HG02852 (cell line): ENCODE measurements at regions not wholly inside any gene's neighbourhood (a gene's known extent, or its start where the extent isn't known, plus 50 kb on each side); places are given as distances from the start of the nearest gene placed in this dataset.

ENCODE experiments used
- ATAC-seq: cut with Tn5 transposase; IDR thresholded peaks from one replicate; pipeline ENCODE4 v1.9.1; 2021; ENCODE audit warnings: mild to moderate bottlenecking, moderate library complexity; ENCODE audit not compliant: unreplicated experiment

DNA sequence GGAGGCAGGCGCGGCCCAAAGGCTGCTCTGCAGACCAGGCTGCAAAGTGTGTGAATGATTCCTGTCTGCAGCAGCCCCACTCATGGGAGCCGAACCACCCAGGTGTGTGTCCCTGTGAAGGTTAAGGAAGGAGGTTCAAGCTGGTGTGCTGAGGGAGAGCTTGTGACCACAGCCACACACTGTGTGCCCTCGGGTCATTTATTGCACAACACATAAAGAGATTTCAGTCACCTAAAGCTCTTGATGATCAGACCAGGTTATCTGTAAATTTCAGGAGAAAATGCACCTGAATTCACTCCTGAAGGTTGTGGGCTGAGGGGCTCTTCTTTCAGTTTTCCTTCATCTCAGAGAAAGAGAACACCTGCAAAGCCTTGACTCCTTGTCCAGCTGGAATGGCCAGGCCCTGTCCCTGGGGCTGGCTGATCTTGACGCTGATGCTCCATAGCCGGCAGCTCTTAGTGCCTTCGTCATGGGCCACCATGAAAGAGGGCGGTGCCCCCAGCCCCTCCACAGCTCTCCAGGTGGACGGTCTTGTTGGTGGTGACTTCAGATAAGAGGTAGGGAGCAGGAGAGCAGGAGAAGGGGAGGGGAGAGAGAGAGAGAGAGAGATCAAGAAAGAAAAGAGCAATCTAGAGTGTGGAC is 110.8 kb upstream of the C1QTNF9B start:
- ATAC-seq: no peak

DNA sequence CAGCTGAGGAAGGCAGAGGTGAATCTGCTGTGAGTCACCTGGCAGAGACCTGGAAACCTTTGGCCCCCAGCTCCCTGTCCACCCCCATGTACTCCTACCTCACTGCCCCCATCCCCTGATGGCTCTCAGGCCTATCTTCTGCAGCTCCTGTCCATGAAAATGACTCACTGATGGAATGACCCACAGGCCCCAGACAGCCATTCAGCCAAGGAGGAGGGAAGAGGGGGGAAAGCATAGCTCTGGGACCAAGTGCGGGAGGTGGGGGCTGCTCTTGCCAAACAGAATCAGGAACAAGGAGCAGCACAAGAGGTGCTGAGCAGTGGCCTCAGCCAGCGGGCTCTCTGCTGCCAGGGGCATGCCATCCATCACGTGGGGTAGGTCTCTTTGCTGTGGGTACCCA is 111.4 kb upstream of the C1QTNF9B start:
- ATAC-seq: no peak

DNA sequence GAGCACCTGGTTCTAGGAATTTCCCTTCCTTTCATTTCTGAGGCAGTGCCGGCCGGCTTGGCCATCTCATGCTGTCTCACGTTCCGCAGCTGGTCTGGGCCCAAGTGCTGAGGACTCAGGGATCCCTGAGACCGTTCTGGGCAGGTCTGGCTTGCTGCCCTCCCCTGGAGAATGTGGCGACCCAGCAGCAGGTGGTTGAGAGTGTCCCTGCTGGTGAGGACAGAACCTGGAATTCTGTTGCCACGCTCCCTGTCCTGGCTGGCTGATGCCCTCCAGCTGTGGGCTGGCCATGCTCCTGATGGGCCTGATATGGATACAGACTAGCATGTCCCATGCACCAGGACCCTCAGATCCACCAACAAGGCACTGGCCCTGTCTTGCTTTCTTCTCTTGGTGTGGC is 114.0 kb upstream of the C1QTNF9B start:
- no peak for ATAC-seq

DNA sequence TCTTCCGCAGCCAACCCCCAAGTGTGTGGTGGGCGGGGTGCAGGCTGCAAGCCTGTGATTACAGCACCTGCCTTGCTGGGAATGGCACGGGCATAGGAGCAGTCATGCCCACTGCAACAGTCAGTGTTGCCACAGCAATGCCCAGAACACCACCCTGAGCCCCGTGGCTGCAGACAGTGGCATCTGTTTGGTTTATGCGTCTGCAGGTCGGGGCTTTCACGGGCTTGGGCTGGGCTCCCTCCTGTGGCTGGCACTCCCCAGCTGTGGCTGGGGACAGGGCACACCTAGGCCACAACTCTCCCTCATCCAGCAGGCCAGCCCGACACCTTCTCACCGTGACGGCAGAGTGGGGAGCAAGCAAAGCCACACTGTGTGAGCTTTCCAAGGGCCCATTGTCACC is 115.3 kb upstream of the C1QTNF9B start:
- ATAC-seq: no peak

DNA sequence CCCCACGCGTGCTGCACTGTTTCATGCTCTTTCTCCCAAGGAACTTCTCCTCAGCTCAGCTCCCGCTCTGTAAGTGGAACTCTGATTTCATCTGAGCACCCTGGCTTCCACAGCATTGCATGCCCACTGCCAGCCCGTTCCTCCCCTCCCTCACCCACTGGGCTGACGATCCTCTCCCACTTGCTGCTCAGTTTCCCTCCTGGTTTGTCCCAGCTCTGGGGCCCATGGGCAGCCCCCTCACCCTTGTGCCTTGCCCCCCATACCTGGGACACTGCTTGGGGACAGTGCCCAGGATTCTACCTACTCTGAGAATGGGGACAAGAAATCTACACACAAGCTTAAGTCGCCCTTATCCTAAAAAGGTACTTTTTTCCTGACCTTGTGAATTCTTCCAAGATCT is 115.9 kb upstream of the C1QTNF9B start:
- ATAC-seq: no peak

DNA sequence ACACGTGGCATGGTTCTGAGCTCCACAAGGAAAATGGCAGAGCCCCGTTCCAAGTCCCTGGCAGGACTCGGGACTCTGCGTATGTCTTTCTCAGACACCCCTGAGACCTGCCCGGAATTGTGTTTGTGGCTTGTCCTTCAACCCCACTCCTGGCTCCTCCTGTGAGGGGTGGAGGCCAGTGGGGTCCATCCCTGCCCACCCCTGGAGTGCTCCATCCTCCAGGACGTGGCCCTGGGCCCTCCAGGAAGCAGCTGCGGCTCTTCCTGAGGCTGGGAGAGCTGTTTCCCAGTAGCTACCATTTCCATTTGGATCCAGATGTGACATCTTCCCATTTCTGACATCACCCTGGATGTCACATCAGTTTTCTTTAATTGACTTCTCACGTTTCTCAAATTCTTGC is 118.7 kb upstream of the C1QTNF9B start:
- ATAC-seq: no peak

DNA sequence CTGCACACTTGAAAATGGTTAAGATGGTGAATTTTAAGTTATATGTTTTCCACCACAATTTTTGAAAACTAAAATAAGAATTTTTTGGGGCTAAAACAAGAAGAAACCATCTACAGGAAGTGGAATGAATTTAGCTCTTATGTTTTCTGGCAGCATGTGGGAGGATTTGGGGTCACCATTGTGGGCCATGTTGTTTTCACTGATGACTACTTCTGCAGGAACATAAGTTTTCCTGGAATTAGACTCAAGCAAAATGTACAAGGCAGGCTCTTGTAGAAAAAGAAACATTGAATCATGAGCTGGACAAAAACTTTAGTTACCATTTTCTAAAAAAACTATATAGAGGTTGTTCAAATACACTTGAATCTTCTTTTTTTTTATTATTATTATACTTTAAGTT is 125.3 kb upstream of the C1QTNF9B start:
- ATAC-seq: no peak

DNA sequence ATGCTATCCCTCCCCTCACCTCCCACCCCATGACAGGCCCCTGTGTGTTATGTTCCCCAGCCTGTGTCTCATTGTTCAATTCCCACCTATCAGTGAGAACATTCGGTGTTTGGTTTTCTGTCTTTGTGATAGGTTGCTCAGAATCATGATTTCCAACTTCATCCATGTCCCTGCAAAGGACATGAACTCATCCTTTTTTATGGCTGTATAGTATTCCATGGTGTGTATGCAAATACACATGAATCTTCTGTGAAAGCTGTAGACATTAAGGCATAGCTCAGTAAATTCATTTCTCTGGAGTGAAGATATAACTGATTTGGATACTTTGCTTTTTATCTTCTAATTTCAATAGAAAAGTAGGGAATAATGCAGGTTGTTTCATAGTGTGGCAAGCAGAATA is 125.8 kb upstream of the C1QTNF9B start:
- no peak for ATAC-seq

DNA sequence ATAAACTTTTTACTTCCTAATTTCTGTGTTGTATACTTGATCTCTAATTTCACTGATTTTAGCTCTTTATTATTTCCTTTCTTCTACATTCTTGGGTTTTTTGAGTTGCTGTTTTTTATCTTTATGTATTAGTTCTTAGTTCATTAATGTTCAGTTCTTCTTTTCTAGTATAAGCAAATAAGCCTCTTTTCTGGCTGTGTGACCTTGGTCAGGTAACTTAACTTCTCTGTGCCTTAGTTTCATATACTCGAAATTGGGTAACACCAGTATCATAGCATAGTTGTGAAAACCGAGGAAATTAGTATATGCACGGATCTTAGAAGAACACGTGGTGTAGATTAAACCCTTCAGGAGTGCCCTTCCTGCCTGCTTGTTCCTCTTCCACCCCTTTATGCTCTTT is 130.2 kb upstream of the C1QTNF9B start:
- ATAC-seq: no peak

DNA sequence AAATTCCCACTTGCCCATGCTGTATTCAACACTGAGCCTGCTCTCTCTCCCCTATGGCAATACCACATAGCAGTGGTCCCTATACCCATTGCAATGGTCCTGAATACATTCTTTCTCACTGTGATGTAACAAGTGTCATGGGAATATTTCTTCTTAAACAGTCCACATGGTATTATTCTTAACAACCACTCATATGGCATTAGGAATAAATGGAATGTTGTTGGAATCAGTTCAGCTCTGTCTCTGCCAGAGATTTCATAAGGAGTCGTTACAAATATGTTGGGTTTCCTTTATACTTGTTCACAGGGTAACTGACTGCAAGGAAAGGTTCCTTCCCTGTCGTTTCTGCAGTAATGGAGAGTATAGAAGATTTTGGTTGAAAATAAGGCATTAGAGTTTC is 128.3 kb upstream of the SPATA13 start:
- no peak for ATAC-seq

DNA sequence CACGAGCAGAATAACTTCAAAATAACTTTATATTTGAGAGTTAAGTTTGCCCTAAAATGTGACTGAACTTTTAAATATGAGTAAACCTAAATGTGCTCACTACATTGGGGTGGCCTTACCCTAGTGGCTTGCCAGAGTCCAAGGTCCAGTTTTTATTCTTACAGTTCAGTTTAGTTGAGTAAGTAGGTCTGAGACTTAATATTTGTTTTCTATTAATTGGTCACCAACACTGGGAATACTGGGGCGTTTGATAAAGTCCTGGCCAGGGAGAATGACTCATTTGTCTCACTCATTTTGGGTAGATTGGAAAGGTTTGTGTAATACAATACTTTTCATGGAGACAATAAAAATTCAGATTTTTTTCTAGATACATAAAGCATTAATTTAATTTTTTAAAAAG is 127.8 kb upstream of the SPATA13 start:
- ATAC-seq: no peak

DNA sequence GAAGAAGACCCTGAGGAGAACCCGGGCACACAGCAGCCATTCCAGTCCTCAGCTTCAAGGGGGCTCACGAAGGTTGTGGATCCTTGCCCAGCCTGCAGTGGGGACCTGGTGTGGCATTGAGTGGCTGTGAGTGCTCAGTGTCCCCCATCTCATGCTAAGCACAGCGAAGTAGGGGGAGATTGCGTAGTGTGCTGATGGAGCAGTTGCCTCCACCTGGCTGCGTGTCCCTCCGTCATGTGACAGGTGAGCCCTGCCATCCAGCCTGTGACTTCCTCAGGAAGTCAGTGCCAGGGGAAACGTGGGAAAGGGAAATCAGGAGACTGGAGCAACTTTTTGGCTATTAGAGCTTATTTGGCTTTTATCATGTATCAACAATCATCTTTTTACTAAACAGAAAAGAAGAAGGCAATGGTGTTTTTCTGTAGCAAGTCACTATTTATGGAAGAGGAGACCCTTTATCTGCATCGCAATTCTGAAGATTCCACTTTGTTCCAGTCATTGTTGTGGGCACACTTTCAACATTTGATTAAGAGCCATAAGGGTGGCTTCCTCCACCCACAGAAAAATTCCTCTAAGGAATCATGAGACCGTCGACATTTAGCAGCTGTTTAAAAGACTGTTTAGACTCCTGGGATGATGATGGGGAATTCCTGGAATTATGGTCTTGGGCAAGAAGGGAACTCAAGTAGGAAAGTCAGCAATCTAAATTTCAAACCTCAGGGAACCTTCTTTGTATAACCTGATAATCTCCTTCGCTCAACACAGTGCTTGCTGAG is 126.8 kb upstream of the SPATA13 start:
- ATAC-seq: no peak

DNA sequence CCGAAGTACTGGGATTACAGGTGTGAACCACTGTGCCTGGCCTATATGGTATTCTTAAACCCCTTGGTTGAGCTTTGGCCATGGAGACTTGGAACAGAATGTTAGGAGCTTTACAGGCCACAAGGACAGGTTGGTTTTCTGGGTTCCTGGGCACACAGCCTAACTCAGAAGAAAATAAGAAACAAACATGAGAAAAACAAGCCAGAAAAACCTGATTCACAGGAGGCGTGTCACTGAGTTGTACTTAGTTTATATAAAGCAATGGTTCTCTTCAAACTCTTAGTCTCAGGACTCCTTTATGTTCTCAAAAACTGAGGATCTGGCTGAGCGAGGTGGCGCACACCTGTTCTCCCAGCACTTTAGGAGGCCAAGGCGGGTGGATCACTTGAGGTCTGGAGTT is 125.1 kb upstream of the SPATA13 start:
- ATAC-seq: no peak

DNA sequence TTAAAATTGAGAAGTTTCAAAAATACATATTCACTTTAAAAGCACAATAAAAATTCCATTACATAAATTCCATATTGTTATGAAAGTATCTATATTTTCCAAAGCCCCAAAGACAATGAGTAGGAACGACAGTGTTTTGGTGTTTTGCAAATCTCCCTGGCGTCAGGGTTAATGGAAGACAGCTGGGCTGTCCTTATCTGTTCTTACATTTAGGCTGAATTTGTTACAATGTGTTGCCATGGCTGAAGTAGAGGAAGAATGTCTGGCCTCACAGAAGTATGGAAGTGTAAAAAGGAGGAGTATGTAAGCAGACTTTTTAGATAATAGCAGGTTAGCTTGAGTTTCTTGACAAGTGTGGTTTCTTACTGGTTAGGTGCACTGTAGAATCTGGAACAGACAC is 124.4 kb upstream of the SPATA13 start:
- ATAC-seq: no peak

DNA sequence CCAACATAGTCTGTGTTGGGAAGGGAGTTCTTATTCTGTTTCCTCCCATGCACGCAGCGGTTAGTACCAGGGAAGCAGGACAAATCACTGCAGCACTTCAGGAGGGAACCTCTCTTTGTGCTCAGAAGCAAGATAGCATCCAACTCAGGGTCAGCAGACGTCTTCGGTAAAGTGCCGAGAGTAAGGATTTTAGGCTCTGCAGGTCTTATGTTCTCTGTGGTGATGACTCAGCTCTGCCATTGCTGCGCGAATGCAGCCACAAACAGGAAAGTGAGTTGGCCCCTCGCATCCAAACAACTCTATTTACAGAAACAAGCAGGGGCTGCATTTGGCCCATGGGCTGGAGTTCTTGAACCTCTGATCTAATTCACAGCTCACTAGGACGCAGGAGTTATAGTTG is 122.1 kb upstream of the SPATA13 start:
- no peak for ATAC-seq

DNA sequence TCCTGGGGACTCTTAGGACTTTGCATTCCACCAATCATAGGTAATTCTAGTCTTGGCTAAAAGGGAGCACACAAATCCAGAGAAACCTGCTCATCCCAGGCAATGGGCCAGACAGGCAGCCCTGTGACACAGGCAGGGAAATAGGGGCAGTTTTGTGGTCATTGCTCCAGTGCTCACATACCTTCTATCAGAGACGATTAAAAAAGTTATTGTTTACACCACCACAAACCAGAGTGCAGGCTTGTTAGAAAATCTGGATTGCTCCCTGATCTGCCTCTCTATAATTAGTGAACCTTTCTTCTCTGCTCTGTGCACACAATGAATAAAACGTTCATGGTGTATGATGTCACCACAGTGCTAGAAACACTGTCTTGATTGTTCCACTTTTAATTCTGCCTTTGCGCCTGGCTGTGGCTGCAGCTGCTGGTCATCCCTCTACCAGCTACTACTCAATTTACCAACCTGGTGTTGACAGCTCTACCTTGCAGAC is 121.6 kb upstream of the SPATA13 start:
- ATAC-seq: no peak

DNA sequence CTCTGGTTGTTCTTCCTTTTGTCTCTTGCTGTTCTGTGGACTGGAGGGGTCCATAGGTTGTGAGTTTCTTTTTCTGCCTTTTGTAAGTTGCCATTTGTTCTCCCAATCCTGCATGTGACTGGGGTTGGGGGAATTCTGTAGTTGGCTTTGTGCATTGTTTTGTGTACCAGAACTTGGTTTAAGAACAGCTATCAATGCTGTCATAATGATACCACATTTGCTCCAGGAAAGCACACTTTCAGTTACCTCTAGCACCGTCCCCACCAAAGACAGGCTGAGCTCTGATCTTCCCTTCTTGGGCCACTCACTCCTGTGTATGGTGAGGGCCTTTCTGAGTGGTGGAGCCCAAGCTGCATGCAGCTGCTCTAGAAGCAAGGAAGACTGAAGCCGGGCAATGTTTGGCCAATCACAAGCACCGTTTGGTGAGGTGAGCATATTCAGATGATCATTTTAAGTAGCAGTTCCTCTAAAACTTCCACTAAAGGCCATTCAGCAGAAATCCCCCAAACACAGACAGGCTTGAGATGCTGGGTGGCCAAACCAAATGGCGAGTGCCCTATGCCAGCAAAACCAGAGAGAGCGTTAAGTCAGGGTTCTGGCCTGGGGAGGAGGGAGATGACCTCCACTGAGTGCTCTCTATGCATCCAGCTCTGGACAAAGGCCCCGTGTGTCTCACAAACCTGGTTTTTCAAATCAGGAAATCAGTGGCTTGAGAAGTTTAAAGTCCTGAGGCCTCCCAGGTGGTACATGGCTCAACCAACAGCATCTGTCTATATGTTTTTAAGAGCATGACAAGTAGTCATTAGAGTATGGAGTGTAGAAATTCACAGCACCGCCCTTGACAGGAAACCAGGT is 120.7 kb upstream of the SPATA13 start:
- peak; percentile 79 for ATAC-seq

DNA sequence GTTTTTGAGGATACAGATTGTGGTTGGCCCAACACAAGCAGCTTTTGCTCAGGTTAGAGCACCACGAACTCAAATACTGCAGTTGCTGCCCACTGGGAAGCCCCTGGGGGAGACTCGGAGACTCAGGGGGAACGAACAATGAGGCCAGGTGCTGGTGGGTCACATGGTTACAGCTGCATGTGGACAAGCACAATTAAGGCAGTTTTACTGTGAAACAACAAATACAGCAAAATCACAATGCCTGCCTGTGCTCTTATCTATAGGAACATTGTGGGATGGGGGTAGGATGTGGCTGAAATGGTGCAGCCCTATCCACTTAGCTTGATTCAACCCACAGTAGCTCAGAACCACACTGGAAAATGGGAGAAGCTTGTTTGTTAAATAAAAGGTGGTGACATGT is 119.7 kb upstream of the SPATA13 start:
- ATAC-seq: no peak

DNA sequence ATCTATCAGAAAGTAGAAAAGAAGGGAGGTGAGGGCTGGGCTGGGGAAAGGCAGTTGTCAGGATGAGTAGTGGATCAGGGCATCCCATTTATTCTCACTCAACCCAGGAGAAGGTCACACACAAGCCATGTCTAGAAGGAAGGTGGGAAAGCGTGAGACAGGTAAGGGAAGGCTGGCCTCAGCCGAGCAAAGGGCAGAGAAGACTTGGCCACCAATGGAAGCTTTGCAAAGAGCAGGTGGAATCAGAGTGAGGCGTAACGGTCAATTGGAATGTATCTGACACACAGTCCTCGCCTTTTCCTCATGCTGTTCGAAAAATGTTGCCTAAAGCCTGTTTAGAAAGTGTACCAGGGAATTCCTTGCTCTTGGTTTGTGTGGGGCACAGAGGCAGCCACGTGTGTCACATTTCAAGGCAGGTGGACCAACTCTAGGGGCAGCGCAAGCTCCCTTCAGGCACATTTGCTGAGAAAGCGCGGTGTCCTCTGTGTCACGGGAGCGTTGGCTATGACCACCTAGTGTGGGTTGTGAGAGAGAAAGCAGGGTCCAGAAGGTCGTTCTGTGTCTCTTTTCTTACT is 118.8 kb upstream of the SPATA13 start:
- no peak for ATAC-seq

DNA sequence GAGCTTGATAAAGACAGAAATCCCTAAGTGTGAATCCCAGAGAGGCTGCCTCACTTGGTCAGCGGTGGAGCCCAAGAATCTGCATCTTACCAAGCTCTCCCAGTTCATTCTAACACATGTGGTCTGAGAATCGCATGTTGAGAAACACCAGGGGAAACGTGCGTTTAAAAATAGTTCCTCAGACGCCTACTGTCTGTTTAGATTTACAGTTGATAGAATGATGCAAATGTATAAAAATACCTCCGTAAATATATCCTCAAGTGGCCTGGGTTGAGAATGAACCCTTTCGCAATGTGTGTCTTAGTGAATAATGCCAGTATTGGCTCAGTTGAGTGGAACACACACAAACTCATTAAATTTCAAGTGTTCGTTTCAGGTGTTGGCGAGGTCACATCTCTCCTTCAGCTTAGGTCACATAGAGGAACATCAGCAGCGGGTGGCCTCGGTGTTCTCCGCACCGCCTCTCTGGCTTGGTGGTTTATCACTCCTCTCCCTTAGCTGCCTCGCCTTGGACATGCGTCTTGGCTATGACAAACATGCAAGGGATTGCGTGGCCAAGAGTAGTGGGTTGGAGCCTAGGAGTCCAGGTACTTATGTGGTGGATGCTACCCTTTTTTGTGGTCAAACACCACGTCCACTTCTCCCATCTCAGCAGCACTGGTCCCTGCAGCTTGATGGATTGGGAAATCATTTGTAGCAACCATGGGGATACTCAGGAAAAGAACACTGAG is 117.6 kb upstream of the SPATA13 start:
- no peak for ATAC-seq
